ENCODE measurements at regions not wholly inside any gene's neighbourhood (a gene's known extent, or its start where the extent isn't known, plus 50 kb on each side); places are given as distances from the start of the nearest gene placed in this dataset.

GRCh38 chr2:206368484-206368883 is 74.8 kb upstream of the ADAM23 start:
- TF ChIP-seq POLR2A (IDR thresholded peaks at IDR 0.05; ENCODE audit: low read depth, low read length) (no peak), POLR2AphosphoS5 (IDR thresholded peaks at IDR 0.05; ENCODE audit: low read depth, low read length) (no peak)
